SK-N-MC (cell line): ENCODE measurements at regions not wholly inside any gene's neighbourhood (a gene's known extent, or its start where the extent isn't known, plus 50 kb on each side); places are given as distances from the start of the nearest gene placed in this dataset.

Experiments
- DNase-seq: peaks from one replicate; pipeline ENCODE4 v3.0.0-alpha.2; 2011; ENCODE audit warnings: low read depth, low spot score
- H3K27ac ChIP-seq: fragments of 200-600 bp; sonication (generic); 2 replicates; pipeline ENCODE4 v1.5.1; 2016; ENCODE audit warnings: mixed run types
- H3K36me3 ChIP-seq: fragments of 200-600 bp; sonication (generic); 2 replicates; pipeline ENCODE4 v1.6.1; 2017; ENCODE audit warnings: antibody characterized with exemption, low read length, mixed read lengths; ENCODE audit not compliant: insufficient read depth
- H3K4me3 ChIP-seq: fragments of 200-600 bp; sonication (generic); 2 replicates; pipeline ENCODE4 v1.5.1; 2016
- H3K9ac ChIP-seq: fragments of 200-600 bp; sonication (generic); 2 replicates; pipeline ENCODE4 v1.8.0; 2017; ENCODE audit warnings: mixed run types, mixed read lengths; ENCODE audit not compliant: insufficient read length
- H3K9me3 ChIP-seq: fragments of 200-600 bp; sonication (generic); 2 replicates; pipeline ENCODE4 v1.6.1; 2017; ENCODE audit warnings: low read depth, mild to moderate bottlenecking, antibody characterized with exemption, low read length, moderate library complexity, mixed read lengths
- EZH2 ChIP-seq: fragments of 200-600 bp; sonication (generic); IDR thresholded peaks from one replicate; pipeline ENCODE4 v1.6.1; 2017; ENCODE audit warnings: antibody characterized with exemption
- FOXP2 ChIP-seq: optimal IDR thresholded peaks from 2 replicates; pipeline ENCODE3; 2011; ENCODE audit warnings: mild to moderate bottlenecking, moderate library complexity; ENCODE audit not compliant: insufficient read depth; ENCODE audit errors: extremely low read length, control extremely low read depth
- POLR2AphosphoS5 ChIP-seq: IDR thresholded peaks from 2 replicates; pipeline ENCODE4 v1.6.1; 2012; ENCODE audit warnings: mild to moderate bottlenecking, low read depth, low read length, borderline replicate concordance

DNA sequence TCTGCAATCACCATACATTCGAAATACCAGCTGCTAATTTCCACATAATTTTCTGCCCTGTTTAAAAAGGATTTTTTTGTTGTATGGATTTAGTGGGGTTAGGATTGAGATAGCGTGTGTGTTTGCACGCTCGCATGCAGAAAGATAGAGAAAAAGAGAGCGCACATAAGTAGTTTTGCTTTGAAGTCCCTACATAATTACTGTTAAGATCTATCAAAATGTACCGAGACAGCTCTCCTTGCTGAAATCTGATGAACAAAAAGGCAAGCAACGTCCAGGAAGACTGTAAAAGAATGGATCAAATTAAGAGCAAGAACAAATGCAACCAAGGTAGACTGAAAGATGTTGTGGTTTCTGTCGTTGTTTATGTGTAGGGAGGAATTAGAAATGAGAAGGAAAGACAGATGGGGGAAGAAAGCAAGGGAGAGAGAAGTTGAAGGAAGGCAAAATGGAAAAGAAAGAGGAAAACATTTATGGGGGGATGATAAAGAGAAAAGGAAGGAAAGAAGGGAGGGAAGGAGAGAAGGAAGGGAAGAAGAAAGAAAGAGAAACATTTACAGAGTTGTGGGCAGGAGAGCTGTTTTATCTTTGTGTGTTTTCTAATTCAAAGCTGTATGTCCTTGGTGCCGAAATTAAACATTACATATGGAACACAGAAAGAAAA, 522.3 kb downstream of the MED13L start:
- TF ChIP-seq FOXP2 (no peak), POLR2AphosphoS5 (no peak)
- H3K4me3 ChIP-seq = no peak overlapping the region
- no peak overlapping the region for H3K9ac ChIP-seq
- no peak overlapping the region for H3K27ac ChIP-seq
- no peaks in the 10 kb centered on the region for H3K36me3 ChIP-seq
- no peak for DNase-seq
- no peaks in the 10 kb centered on the region for H3K9me3 ChIP-seq

DNA sequence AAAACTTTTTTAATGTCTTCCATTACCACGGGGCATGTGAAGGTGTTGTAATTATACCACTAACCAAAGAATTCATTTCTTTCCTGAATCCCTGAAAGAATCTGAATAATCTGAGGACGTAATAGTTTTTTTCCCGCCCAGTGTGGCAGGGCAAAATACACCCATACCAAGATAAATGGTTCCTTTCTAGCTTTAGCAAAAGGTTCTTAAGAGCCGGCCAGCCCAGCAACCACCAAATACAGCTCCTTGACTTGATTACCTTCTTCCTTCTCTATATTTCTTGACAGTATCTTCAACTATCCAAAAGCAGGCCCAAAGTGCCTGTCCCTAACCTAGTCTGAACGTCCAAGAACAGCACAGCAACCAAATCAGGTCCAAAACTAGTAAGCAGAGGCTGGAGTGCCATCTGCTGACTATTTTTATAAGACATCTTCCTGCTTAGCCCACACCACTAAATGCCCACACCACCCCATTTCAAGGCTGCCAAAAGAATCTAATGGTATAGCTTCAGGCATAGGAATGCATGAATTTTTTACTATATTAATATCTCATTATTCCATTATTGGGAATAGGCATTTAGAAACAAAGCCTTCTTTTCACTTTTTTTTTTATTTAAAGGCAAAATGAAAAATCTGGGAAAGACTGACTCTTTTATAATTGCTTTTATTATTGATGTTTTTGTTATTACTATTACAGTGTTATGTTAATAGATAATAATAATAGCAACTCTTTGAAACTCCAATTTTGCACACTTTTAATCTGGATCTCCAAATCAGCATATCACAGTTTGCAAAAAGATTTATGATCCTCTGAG, 524.4 kb downstream of the MED13L start:
- Histone ChIP-seq H3K4me3 (no peak overlapping the region), H3K27ac (no peak overlapping the region), H3K36me3 (no peaks in the 10 kb centered on the region), H3K9ac (no peak overlapping the region), H3K9me3 (no peaks in the 10 kb centered on the region)
- peak; percentile 45 for DNase-seq
- TF ChIP-seq EZH2 (no peak), FOXP2 (no peak), POLR2AphosphoS5 (no peak)

GRCh38 chr12:115752156-115752555, 525.3 kb downstream of the MED13L start:
- TF ChIP-seq EZH2 = no peak
- no peak for TF ChIP-seq POLR2AphosphoS5
- TF ChIP-seq FOXP2 = no peak
- no peak overlapping the region for H3K9ac ChIP-seq
- H3K27ac ChIP-seq = no peak overlapping the region
- H3K9me3 ChIP-seq = no peaks in the 10 kb centered on the region
- DNase-seq = no peak
- no peak overlapping the region for H3K4me3 ChIP-seq
- no peaks in the 10 kb centered on the region for H3K36me3 ChIP-seq

DNA sequence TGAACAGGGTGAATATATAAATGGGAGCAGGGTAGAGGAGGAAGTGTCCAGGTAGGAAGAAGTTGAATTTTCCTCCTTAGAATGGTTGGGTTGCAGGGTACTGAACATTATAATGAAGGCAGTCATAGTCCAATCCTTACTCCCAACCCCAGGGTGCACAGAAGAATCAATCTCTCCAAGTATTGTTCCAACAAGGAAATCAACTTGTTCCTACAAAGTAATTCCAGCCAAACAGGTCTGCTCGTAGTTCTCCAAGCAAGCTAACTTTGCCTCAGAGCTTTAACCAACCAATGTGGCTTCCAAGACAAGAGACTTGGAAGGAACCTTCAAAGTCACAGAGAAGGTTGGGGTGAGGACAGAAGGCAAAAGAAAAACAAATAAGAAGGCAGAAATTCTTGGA, 527.2 kb downstream of the MED13L start:
- no peaks in the 10 kb centered on the region for H3K36me3 ChIP-seq
- DNase-seq = no peak
- no peak overlapping the region for H3K27ac ChIP-seq
- H3K4me3 ChIP-seq = no peak overlapping the region
- no peak overlapping the region for H3K9ac ChIP-seq
- no peak for TF ChIP-seq EZH2
- no peak for TF ChIP-seq FOXP2
- TF ChIP-seq POLR2AphosphoS5 = no peak
- H3K9me3 ChIP-seq = no peaks in the 10 kb centered on the region

DNA sequence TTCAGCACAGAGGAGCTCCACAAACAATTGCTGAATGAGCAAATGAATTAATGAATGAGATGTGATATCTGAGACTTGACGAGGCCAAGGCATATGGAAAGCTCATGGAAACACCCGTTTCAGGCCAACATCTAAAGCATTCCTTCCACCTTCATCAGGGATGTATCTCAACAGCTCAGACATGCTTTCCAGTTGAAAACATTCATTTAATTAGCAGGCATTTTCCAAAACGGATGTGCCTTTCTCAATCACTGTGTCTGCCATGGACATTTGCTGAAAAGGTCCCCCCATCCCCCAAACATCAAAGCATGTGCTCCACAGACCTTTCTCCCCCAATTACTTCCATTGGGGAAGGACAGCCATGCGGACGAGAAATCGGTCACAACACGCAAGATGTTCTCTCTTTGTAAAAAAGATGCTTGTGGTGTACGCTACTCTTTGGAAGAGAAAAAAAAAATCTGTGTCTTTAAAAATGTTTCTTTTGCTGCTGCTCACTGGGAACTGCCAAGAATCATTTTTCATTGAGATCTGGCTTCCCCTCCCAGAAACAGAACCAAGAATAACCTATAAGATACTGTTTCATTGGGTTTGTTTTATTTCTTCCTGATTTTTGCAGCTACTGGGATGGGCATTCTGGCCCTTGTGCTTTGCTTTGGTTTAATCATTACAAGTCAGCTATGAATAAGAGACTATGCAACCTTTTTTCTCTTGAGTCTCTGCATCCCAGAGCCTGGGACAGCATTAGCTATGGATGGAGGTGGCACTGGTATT, 528.2 kb downstream of the MED13L start:
- TF ChIP-seq FOXP2 (no peak), POLR2AphosphoS5 (no peak), EZH2 (no peak)
- Histone ChIP-seq H3K4me3 (no peak overlapping the region), H3K9ac (no peak overlapping the region), H3K27ac (no peak overlapping the region), H3K9me3 (no peaks in the 10 kb centered on the region), H3K36me3 (no peaks in the 10 kb centered on the region)
- DNase-seq = no peak

DNA sequence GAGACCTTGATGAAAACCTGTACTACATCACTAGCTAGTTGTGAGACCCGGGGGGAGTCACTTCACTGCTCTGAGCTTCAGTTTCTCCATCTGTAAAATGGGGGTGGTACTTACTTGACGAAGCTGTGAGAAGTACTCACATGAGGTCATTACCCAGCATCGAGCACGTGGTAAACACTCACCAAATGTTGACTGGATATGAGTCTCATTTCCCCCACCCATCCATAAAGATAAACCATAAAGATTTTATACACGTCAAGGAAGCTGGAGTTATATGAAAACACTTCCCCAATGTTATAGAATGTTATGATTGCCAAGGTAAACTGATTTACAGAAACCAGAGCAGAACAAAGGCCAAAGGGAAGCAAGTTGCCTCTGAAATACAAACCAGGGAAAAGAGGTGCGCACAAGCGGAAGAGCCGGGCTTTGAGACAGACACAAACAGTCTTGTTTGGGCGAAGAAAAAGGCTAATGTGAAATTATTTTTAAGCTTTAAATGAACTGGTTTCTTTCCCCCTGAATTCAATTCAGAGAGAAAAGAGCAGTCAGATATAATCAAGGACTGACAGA, 536.8 kb downstream of the MED13L start:
- no peak for DNase-seq
- Histone ChIP-seq H3K36me3 (no peaks in the 10 kb centered on the region), H3K4me3 (no peak overlapping the region), H3K9ac (no peak overlapping the region), H3K9me3 (no peaks in the 10 kb centered on the region), H3K27ac (no peak overlapping the region)
- TF ChIP-seq FOXP2 (no peak), EZH2 (no peak), POLR2AphosphoS5 (no peak)

DNA sequence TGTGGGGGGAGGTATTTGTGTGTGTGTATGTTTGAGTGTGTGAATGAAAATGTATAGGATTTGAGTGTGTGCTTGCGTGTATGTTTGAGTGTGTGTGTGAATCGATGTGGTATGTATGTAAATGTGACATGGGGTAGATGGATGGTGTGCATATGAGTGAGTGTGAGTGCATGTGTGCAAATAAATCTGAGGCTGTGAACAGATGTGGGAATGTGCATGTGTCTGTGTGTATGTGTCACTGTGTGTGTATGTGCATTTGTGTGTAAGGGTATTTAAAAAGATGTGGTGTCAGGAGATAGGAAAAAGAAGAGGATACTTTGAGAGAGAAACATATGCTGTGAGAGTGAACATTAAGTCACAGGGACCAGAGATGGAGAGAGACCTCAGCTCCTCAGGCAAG, 539.6 kb downstream of the MED13L start:
- Histone ChIP-seq H3K9ac (no peak overlapping the region), H3K9me3 (no peaks in the 10 kb centered on the region), H3K36me3 (no peaks in the 10 kb centered on the region), H3K27ac (no peak overlapping the region), H3K4me3 (no peak overlapping the region)
- no peak for DNase-seq
- TF ChIP-seq FOXP2 = no peak
- TF ChIP-seq POLR2AphosphoS5 = no peak
- no peak for TF ChIP-seq EZH2

GRCh38 chr12:115736360-115736759, 541.1 kb downstream of the MED13L start:
- no peaks in the 10 kb centered on the region for H3K36me3 ChIP-seq
- TF ChIP-seq EZH2 (no peak), FOXP2 (no peak), POLR2AphosphoS5 (no peak)
- no peak overlapping the region for H3K4me3 ChIP-seq

More at GRCh38 chr12:115736360-115736759, 541.1 kb downstream of the MED13L start:
- H3K27ac ChIP-seq = no peak overlapping the region
- no peaks in the 10 kb centered on the region for H3K9me3 ChIP-seq
- no peak for DNase-seq
- no peak overlapping the region for H3K9ac ChIP-seq
